H9 (cell line): ENCODE measurements at regions not wholly inside any gene's neighbourhood (a gene's known extent, or its start where the extent isn't known, plus 50 kb on each side); places are given as distances from the start of the nearest gene placed in this dataset.

Source experiments
- DNase-seq: peaks from one replicate; pipeline ENCODE4 v3.0.0-alpha.2; 2017
- H2AFZ ChIP-seq: one replicate; pipeline ENCODE4 v1.6.1; 2013; ENCODE audit warnings: mild to moderate bottlenecking, low read length, control low read depth, moderate library complexity
- H2AK5ac ChIP-seq: 2 replicates; pipeline ENCODE4 v1.6.1; 2013; ENCODE audit warnings: low read length, control low read depth, mixed read lengths; ENCODE audit not compliant: insufficient read length
- H2BK120ac ChIP-seq: one replicate; pipeline ENCODE4 v1.6.1; 2013; ENCODE audit warnings: low read depth, mild to moderate bottlenecking, low read length, control low read depth, inconsistent platforms; ENCODE audit not compliant: poor library complexity, severe bottlenecking
- H2BK12ac ChIP-seq: 2 replicates; pipeline ENCODE4 v1.6.1; 2013; ENCODE audit warnings: low read length, control low read depth, mixed read lengths, low read depth; ENCODE audit not compliant: insufficient read length
- H2BK15ac ChIP-seq: 2 replicates; pipeline ENCODE4 v1.6.1; 2013; ENCODE audit warnings: low read depth, low read length, control low read depth
- H2BK20ac ChIP-seq: one replicate; pipeline ENCODE4 v1.6.1; 2013; ENCODE audit warnings: low read depth, mild to moderate bottlenecking, low read length, control low read depth, inconsistent platforms; ENCODE audit not compliant: poor library complexity, severe bottlenecking
- H2BK5ac ChIP-seq: 2 replicates; pipeline ENCODE4 v1.6.1; 2013; ENCODE audit warnings: low read length, control low read depth, mixed read lengths; ENCODE audit not compliant: insufficient read length
- H3K14ac ChIP-seq: 2 replicates; pipeline ENCODE4 v1.6.1; 2013; ENCODE audit warnings: low read length, control low read depth; ENCODE audit not compliant: insufficient read depth
- H3K18ac ChIP-seq: 2 replicates; pipeline ENCODE4 v1.6.1; 2013; ENCODE audit warnings: low read depth, mild to moderate bottlenecking, mixed read lengths, low read length, control low read depth; ENCODE audit not compliant: insufficient read length
- H3K23ac ChIP-seq: 2 replicates; pipeline ENCODE4 v1.6.1; 2013; ENCODE audit warnings: low read length, control low read depth, mixed read lengths, low read depth; ENCODE audit not compliant: insufficient read length
- H3K23me2 ChIP-seq: 2 replicates; pipeline ENCODE4 v1.6.1; 2013; ENCODE audit warnings: low read depth, mild to moderate bottlenecking, mixed read lengths, low read length, control low read depth; ENCODE audit not compliant: insufficient read length, poor library complexity, severe bottlenecking
- H3K27ac ChIP-seq: 2 replicates; pipeline ENCODE4 v1.5.1; 2013; ENCODE audit warnings: low read length, control low read depth, mixed read lengths, low read depth; ENCODE audit not compliant: insufficient read length
- H3K27me3 ChIP-seq: 2 replicates; pipeline ENCODE4 v1.6.1; 2013; ENCODE audit warnings: low read length, control low read depth, inconsistent platforms; ENCODE audit not compliant: insufficient read depth
- H3K4ac ChIP-seq: 2 replicates; pipeline ENCODE4 v1.6.1; 2013; ENCODE audit warnings: low read depth, mild to moderate bottlenecking, control low read depth, inconsistent platforms, low read length, moderate library complexity
- H3K4me1 ChIP-seq: 2 replicates; pipeline ENCODE4 v1.6.1; 2013; ENCODE audit warnings: low read length, control low read depth, inconsistent platforms; ENCODE audit not compliant: insufficient read depth
- H3K4me2 ChIP-seq: 2 replicates; pipeline ENCODE4 v1.6.1; 2013; ENCODE audit warnings: low read length, control low read depth, mixed read lengths; ENCODE audit not compliant: insufficient read length, insufficient read depth
- H3K56ac ChIP-seq: 2 replicates; pipeline ENCODE4 v1.6.1; 2013; ENCODE audit warnings: low read depth, mild to moderate bottlenecking, mixed read lengths, low read length, control low read depth; ENCODE audit not compliant: insufficient read length
- H3K79me1 ChIP-seq: 2 replicates; pipeline ENCODE4 v1.6.1; 2013; ENCODE audit warnings: low read depth, mild to moderate bottlenecking, moderate library complexity, low read length, control low read depth, inconsistent platforms; ENCODE audit not compliant: insufficient read depth, poor library complexity, severe bottlenecking
- H3K79me2 ChIP-seq: 2 replicates; pipeline ENCODE4 v1.6.1; 2013; ENCODE audit warnings: low read length, control low read depth, inconsistent platforms; ENCODE audit not compliant: insufficient read depth
- H3K9ac ChIP-seq: 2 replicates; pipeline ENCODE4 v1.6.1; 2013; ENCODE audit warnings: low read length, control low read depth, mixed read lengths; ENCODE audit not compliant: insufficient read length; ENCODE audit errors: extremely low read depth
- H3K9me3 ChIP-seq: one replicate; pipeline ENCODE4 v1.6.1; 2013; ENCODE audit warnings: low read depth, low read length, inconsistent platforms; ENCODE audit not compliant: control insufficient read depth
- H3T11ph ChIP-seq: one replicate; pipeline ENCODE4 v1.6.1; 2013; ENCODE audit warnings: mild to moderate bottlenecking, low read length, control low read depth, inconsistent platforms
- H4K20me1 ChIP-seq: one replicate; pipeline ENCODE4 v1.6.1; 2013; ENCODE audit not compliant: control insufficient read depth, insufficient read length, insufficient read depth
- H4K5ac ChIP-seq: 2 replicates; pipeline ENCODE4 v1.6.1; 2013; ENCODE audit warnings: low read depth, mild to moderate bottlenecking, mixed read lengths, low read length, control low read depth; ENCODE audit not compliant: insufficient read length
- H4K8ac ChIP-seq: replicated peaks from 2 replicates; pipeline ENCODE4 v1.6.1; 2013; ENCODE audit warnings: low read length, control low read depth, mixed read lengths, low read depth; ENCODE audit not compliant: insufficient read length
- H4K91ac ChIP-seq: 2 replicates; pipeline ENCODE4 v1.6.1; 2013; ENCODE audit warnings: low read depth, mild to moderate bottlenecking, moderate library complexity, mixed read lengths, low read length, control low read depth; ENCODE audit not compliant: insufficient read length
- H3K27ac Mint-ChIP-seq, 3 experiments: 2 replicates in 2 of 3; 3 replicates in 1 of 3; pipeline ENCODE4 v1.8.0; 2020 to 2021; ENCODE audit warnings: mixed read lengths in 3 of 3, mild to moderate bottlenecking in 1 of 3, moderate library complexity in 1 of 3
- H3K27me3 Mint-ChIP-seq: 2 replicates; pipeline ENCODE4 v1.8.0; 2021; ENCODE audit warnings: low read depth, mild to moderate bottlenecking, moderate library complexity, mixed read lengths
- H3K36me3 Mint-ChIP-seq, 3 experiments: 2 replicates in 2 of 3; 3 replicates in 1 of 3; pipeline ENCODE4 v1.8.0; 2020 to 2021; ENCODE audit warnings: low read depth in 3 of 3, mixed read lengths in 3 of 3; ENCODE audit not compliant: insufficient read depth in 1 of 3
- H3K4me1 Mint-ChIP-seq, 2 experiments: 2 replicates each; pipeline ENCODE4 v1.8.0; 2020; ENCODE audit warnings: mixed read lengths in 2 of 2
- H3K4me3 Mint-ChIP-seq, 2 experiments: 2 replicates in 1 of 2; 3 replicates in 1 of 2; pipeline ENCODE4 v1.8.0; 2020 to 2021; ENCODE audit warnings: mild to moderate bottlenecking in 2 of 2, mixed read lengths in 2 of 2, moderate library complexity in 1 of 2
- H3K9me3 Mint-ChIP-seq, 2 experiments: 2 replicates in 1 of 2; 3 replicates in 1 of 2; pipeline ENCODE4 v1.8.0; 2020; ENCODE audit warnings: mild to moderate bottlenecking in 2 of 2, mixed read lengths in 2 of 2, moderate library complexity in 1 of 2
- WGBS: extraction: QIAGEN DNeasy Blood & Tissue Kit; methylation state at CpG from one replicate; pipeline ENCODE4 v1.1.7; 2013; ENCODE audit warnings: missing lambda C conversion rate, low lambda C conversion rate, mixed read lengths; ENCODE audit not compliant: insufficient read length; ENCODE audit errors: extremely low coverage; 5-methylcytosine and 5-hydroxymethylcytosine counted together
- TF ChIP-seq, protein P1 (sequence below): fragments of 200-600 bp; sonication (generic); conservative IDR thresholded peaks from 3 replicates; pipeline ENCODE4 v1.8.0; 2021; ENCODE audit warnings: antibody characterized with exemption, mild to moderate bottlenecking

DNA sequence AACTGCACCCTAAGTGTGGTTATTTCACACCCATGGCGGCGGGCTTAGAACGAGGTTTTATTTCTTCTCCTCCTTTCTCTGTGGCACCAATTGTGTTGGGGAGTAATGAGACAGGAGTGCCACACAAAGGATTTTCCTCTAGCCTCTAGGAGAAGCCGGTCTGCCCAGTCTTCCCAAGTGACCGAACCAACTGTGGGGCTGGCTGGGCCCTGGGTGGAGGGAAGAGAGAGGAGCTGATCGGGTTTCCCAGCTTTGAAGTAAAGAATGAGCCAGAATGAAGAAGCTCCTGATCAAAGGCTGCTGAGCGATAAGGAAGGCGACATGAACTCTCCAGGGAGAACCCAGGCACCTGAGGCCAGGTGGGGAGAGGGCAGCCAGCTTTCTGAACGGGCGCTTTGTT lies 616.0 kb upstream of the BTBD3 start:
- no peak overlapping the region for H3K18ac ChIP-seq
- H3K4ac ChIP-seq, result no peak overlapping the region
- H3K14ac ChIP-seq, result no peak overlapping the region

More for the DNA sequence above, 616.0 kb upstream of the BTBD3 start:
- WGBS, result no CpG with 5 or more reads among the region's 10 CpGs
- Histone ChIP-seq H3K9ac (no peak overlapping the region), H3K27me3 (no peaks in the 10 kb centered on the region), H3K23ac (no peak overlapping the region), H3K9me3 (peaks cover 7% of the 10 kb centered on the region), H3K23me2 (no peaks in the 10 kb centered on the region), H4K91ac (no peak overlapping the region), H3K79me1 (no peaks in the 10 kb centered on the region), H2AFZ (no peak overlapping the region), H2BK12ac (no peak overlapping the region), H2BK5ac (no peak overlapping the region), H2BK15ac (no peak overlapping the region), H3K27ac (no peak overlapping the region), H4K5ac (no peak overlapping the region), H3K79me2 (no peaks in the 10 kb centered on the region), H2BK20ac (no peak overlapping the region), H3K4me1 (peaks cover 4% of the 10 kb centered on the region; the same call in 1 of the 2 replicates), H2BK120ac (no peak overlapping the region), H2AK5ac (no peak overlapping the region), H3T11ph (no peak overlapping the region), H3K4me2 (no peak overlapping the region), H4K20me1 (no peaks in the 10 kb centered on the region), H3K56ac (no peak overlapping the region), H4K8ac (no peak overlapping the region)
- TF ChIP-seq, protein P1, sequence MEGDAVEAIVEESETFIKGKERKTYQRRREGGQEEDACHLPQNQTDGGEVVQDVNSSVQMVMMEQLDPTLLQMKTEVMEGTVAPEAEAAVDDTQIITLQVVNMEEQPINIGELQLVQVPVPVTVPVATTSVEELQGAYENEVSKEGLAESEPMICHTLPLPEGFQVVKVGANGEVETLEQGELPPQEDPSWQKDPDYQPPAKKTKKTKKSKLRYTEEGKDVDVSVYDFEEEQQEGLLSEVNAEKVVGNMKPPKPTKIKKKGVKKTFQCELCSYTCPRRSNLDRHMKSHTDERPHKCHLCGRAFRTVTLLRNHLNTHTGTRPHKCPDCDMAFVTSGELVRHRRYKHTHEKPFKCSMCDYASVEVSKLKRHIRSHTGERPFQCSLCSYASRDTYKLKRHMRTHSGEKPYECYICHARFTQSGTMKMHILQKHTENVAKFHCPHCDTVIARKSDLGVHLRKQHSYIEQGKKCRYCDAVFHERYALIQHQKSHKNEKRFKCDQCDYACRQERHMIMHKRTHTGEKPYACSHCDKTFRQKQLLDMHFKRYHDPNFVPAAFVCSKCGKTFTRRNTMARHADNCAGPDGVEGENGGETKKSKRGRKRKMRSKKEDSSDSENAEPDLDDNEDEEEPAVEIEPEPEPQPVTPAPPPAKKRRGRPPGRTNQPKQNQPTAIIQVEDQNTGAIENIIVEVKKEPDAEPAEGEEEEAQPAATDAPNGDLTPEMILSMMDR, result no peak
- DNase-seq, result no peak
- Mint-ChIP-seq H3K9me3 (peaks cover 5 to 8% of the 10 kb centered on the region in 2 experiments; a peak in 4 of 5 replicates), H3K36me3 (peaks cover 6 to 12% (median 11%) of the 10 kb centered on the region in 3 experiments; a peak in 6 of 7 replicates), H3K27me3 (no peaks in the 10 kb centered on the region), H3K4me1 (peaks cover 23 to 25% of the 10 kb centered on the region in 2 experiments), H3K27ac (peak overlapping the region in 1 of 3 experiments; percentile 76; a peak in 1 of 7 replicates), H3K4me3 (no peak overlapping the region)
